A172 (cell line): ENCODE measurements at regions not wholly inside any gene's neighbourhood (a gene's known extent, or its start where the extent isn't known, plus 50 kb on each side); places are given as distances from the start of the nearest gene placed in this dataset.

Experiments
- DNase-seq: peaks from one replicate; pipeline ENCODE4 v3.0.0-alpha.2; 2015; ENCODE audit warnings: low spot score

- DNase-seq = no peak
Observed at GRCh38 chr2:2926858-2927175, 450.8 kb downstream of the EIPR1 start.

- no peak for DNase-seq
Observed at GRCh38 chr2:2926009-2926857, 451.4 kb downstream of the EIPR1 start.

- no peak for DNase-seq
Observed at GRCh38 chr2:2922156-2922555, 455.5 kb downstream of the EIPR1 start.

- DNase-seq = no peak
Observed at GRCh38 chr2:2921011-2921720, 456.5 kb downstream of the EIPR1 start.

GRCh38 chr2:2919574-2920365 lies 457.8 kb downstream of the EIPR1 start:
- no peak for DNase-seq

- DNase-seq = no peak
Observed at GRCh38 chr2:2919026-2919425, 458.6 kb downstream of the EIPR1 start.

GRCh38 chr2:2916621-2917020 lies 461.0 kb downstream of the EIPR1 start:
- DNase-seq = no peak

GRCh38 chr2:2914252-2914651 lies 463.4 kb downstream of the EIPR1 start:
- no peak for DNase-seq

GRCh38 chr2:2913601-2914120 lies 464.0 kb downstream of the EIPR1 start:
- no peak for DNase-seq

GRCh38 chr2:2912731-2913130 lies 464.9 kb downstream of the EIPR1 start:
- DNase-seq = no peak

GRCh38 chr2:2912293-2912692 lies 465.3 kb downstream of the EIPR1 start:
- no peak for DNase-seq

- DNase-seq = no peak
Observed at GRCh38 chr2:2910259-2910658, 467.4 kb downstream of the EIPR1 start.

GRCh38 chr2:2909086-2910035 lies 468.3 kb downstream of the EIPR1 start:
- DNase-seq = no peak

- no peak for DNase-seq
Observed at GRCh38 chr2:2906091-2906490, 471.5 kb downstream of the EIPR1 start.

- no peak for DNase-seq
Observed at GRCh38 chr2:2904721-2905350, 472.8 kb downstream of the EIPR1 start.

- no peak for DNase-seq
Observed at GRCh38 chr2:2902547-2903281, 474.9 kb downstream of the EIPR1 start.

GRCh38 chr2:2901384-2902345 lies 476.0 kb downstream of the EIPR1 start:
- DNase-seq = no peak

- no peak for DNase-seq
Observed at GRCh38 chr2:2899826-2900225, 477.8 kb downstream of the EIPR1 start.

- no peak for DNase-seq
Observed at GRCh38 chr2:2898744-2899143, 478.9 kb downstream of the EIPR1 start.
